Suppressor macrophage treated with lipopolysaccharide for 4 hours (primary cell): ENCODE measurements at regions not wholly inside any gene's neighbourhood (a gene's known extent, or its start where the extent isn't known, plus 50 kb on each side); places are given as distances from the start of the nearest gene placed in this dataset.

Source experiments
- DNase-seq: peaks from one replicate; pipeline ENCODE4 v3.0.0-alpha.2; 2020

GRCh38 chr13:44191504-44192171 lies 182.0 kb upstream of the SERP2 start:
- peak; percentile 54 for DNase-seq

- no peak for DNase-seq
Measured at GRCh38 chr13:44193731-44194130, 179.9 kb upstream of the SERP2 start.

GRCh38 chr13:44195245-44195644 lies 178.4 kb upstream of the SERP2 start:
- no peak for DNase-seq

- no peak for DNase-seq
Measured at GRCh38 chr13:44196196-44196751, 177.3 kb upstream of the SERP2 start.

GRCh38 chr13:44197791-44198770 lies 175.5 kb upstream of the SERP2 start:
- peak; percentile 7 for DNase-seq

GRCh38 chr13:44198826-44199225 lies 174.8 kb upstream of the SERP2 start:
- DNase-seq: no peak

- DNase-seq: no peak
Measured at GRCh38 chr13:44199627-44200207, 173.9 kb upstream of the SERP2 start.

- peak; percentile 17 for DNase-seq
Measured at GRCh38 chr13:44206434-44206833, 167.2 kb upstream of the SERP2 start.

- DNase-seq: no peak
Measured at GRCh38 chr13:44207476-44207875, 166.1 kb upstream of the SERP2 start.

- no peak for DNase-seq
Measured at GRCh38 chr13:44210525-44210924, 163.1 kb upstream of the SERP2 start.

- DNase-seq: no peak
Measured at GRCh38 chr13:44211286-44211685, 162.3 kb upstream of the SERP2 start.

GRCh38 chr13:44211704-44212346 lies 161.8 kb upstream of the SERP2 start:
- no peak for DNase-seq

- no peak for DNase-seq
Measured at GRCh38 chr13:44212633-44213396, 160.8 kb upstream of the SERP2 start.

GRCh38 chr13:44218501-44219240 lies 155.0 kb upstream of the SERP2 start:
- no peak for DNase-seq

- DNase-seq: no peak
Measured at GRCh38 chr13:44219577-44220548, 153.8 kb upstream of the SERP2 start.

GRCh38 chr13:44220948-44221347 lies 152.7 kb upstream of the SERP2 start:
- no peak for DNase-seq

GRCh38 chr13:44221657-44222056 lies 152.0 kb upstream of the SERP2 start:
- DNase-seq: no peak

- DNase-seq: no peak
Measured at GRCh38 chr13:44223770-44224444, 149.7 kb upstream of the SERP2 start.

GRCh38 chr13:44224450-44225149 lies 149.0 kb upstream of the SERP2 start:
- DNase-seq: no peak
